Stomach (tissue), 4 donors: ENCODE measurements at regions not wholly inside any gene's neighbourhood (a gene's known extent, or its start where the extent isn't known, plus 50 kb on each side); places are given as distances from the start of the nearest gene placed in this dataset.

Experiments
- CTCF ChIP-seq, 7 experiments: fragments of 450-650 bp in 4 of 7; fragments of 200-600 bp in 3 of 7; sonication (generic) in 3 of 7; IDR thresholded peaks; one replicate each; pipeline ENCODE4 v1.5.1; 2016 to 2019; ENCODE audit warnings: antibody characterized with exemption in 7 of 7, control low read depth in 2 of 7, mild to moderate bottlenecking in 1 of 7
- EP300 ChIP-seq: sonication (generic); formaldehyde crosslinking; IDR thresholded peaks from one replicate; pipeline ENCODE4 v1.6.1; 2017; ENCODE audit warnings: antibody characterized with exemption
- POLR2A ChIP-seq, 4 donors: fragments of 450-650 bp; IDR thresholded peaks; one replicate each; pipeline ENCODE4 v1.6.1; 2016; ENCODE audit warnings: antibody characterized with exemption in 4 of 4, control low read depth in 2 of 4, mild to moderate bottlenecking in 1 of 4, moderate library complexity in 1 of 4
- POLR2AphosphoS5 ChIP-seq, 3 donors: sonication (generic); formaldehyde crosslinking; IDR thresholded peaks; one replicate each; pipeline ENCODE4 v1.6.1; 2016; ENCODE audit warnings: antibody characterized with exemption in 3 of 3

DNA sequence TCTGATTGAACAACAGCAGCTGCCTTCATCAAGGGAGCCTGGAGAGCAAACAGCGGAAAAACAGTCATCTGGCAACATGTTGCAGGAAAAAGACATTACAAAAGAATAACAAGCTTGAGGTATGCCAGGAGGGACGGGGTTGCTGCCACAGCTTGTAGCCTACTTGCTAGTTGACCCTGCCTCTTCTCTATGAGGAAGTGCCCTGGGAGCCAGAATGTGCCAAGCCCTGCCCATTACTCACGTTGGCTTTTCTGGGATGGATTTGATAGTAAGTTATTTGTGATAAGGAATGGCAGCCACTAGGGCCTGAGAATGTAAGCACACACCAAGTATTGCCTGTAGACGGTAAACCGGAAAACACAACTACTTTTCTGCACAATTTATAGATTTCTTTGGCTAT, 113.5 kb upstream of the KIRREL3 start:
- no peak for TF ChIP-seq EP300
- TF ChIP-seq POLR2A (IDR thresholded peaks at IDR 0.05), result no peak
- TF ChIP-seq POLR2AphosphoS5 (IDR thresholded peaks at IDR 0.05), result no peak
- TF ChIP-seq CTCF (IDR thresholded peaks at IDR 0.05), result no peak
